GM18499 (cell line): ENCODE measurements at regions not wholly inside any gene's neighbourhood (a gene's known extent, or its start where the extent isn't known, plus 50 kb on each side); places are given as distances from the start of the nearest gene placed in this dataset.
"Not testable (repeated sequence)": the region's sequence is repeated elsewhere in the genome, so short reads cannot be mapped to it uniquely, and the experiment has no call there.

ENCODE experiments used
- ATAC-seq: cut with Tn5 transposase; IDR thresholded peaks from one replicate; pipeline ENCODE4 v1.9.1; 2021; ENCODE audit warnings: moderate number of reproducible peaks; ENCODE audit not compliant: insufficient read depth, unreplicated experiment

DNA sequence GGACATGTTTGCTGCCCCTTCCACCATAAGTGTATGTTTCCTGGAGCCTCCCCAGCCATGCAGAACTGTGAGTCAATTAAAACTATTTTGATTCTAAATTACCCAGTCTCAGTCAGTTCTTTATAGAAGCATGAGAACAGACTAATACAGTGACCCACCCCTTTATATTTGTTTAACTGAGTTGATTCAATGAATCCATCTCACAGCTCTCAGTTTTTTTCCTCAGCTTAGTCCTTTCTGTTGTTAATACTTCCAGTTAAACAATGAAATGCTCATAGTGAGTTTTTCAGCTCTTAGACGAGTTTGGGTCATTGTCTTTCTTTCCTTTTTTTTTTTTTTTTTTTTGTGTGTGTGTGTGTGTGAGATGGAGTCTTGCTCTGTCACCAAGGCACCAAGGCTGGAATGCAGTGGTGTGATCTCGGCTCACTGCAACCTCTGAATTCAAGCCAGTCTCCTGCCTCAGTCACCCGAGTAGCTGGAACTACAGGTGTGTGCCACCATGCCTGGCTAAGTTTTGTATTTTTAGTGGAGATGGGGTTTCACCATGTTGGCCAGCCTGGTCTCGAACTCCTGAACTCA is 627.4 kb downstream of the SPATA31A7 start:
- not testable (repeated sequence) for ATAC-seq

- not testable (repeated sequence) for ATAC-seq
Observed at GRCh38 chr9:61853624-61854259, 663.9 kb downstream of the SPATA31A7 start.

GRCh38 chr9:61854260-61854640 is 664.4 kb downstream of the SPATA31A7 start:
- ATAC-seq = not testable (repeated sequence)

DNA sequence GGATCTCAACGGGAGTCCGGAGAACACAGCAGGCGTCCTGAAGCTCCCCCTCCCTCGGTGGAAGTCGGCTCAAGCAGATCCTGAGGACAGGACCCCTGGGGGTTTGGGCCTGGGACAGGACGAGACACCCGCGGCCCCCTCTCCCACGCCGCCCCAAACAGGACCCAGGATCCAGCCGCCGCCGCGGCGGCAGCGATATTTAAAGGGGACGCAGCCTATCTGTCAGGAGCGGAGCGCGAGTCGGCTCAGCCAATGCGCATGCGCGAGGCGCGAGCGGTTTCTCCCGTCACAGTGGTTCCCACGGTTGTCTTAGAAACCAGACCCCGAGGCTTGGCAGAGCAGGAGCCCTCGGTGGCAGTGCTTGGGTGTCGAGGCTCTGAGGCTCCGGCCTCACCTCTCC is 666.4 kb downstream of the SPATA31A7 start:
- ATAC-seq = not testable (repeated sequence)

GRCh38 chr9:61856858-61857453 is 667.1 kb downstream of the SPATA31A7 start:
- ATAC-seq = not testable (repeated sequence)

DNA sequence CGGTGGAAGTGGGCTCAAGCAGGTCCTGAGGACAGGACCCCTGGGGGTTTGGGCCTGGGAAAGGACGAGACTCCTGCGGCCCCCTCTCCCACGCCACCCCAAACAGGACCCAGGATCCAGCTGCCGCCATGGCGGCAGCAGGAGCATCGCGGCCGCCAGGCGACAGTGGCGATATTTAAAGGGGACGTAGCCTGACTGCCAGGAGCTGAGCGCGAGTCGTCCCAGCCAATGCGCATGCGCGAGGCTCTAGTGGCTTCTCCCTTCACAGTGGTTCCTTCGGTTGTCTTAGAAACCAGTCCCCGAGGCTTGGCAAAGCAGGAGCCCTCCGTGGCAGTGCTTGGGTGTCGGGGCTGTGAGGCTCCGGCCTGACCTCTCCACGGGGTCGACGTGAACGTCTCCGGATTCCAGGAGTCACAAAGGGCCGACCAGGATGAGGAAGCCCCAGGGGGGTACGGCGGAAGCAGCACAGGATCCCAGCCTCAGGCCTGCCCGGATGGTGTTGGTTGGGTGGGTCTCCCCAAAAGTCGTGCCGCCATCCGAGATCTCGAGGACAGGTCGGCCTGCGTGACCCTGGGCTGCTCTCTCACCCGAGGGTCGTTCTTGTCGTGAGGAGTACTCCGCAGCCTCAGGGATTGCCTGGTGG is 668.0 kb downstream of the SPATA31A7 start:
- ATAC-seq = peak; percentile 71

DNA sequence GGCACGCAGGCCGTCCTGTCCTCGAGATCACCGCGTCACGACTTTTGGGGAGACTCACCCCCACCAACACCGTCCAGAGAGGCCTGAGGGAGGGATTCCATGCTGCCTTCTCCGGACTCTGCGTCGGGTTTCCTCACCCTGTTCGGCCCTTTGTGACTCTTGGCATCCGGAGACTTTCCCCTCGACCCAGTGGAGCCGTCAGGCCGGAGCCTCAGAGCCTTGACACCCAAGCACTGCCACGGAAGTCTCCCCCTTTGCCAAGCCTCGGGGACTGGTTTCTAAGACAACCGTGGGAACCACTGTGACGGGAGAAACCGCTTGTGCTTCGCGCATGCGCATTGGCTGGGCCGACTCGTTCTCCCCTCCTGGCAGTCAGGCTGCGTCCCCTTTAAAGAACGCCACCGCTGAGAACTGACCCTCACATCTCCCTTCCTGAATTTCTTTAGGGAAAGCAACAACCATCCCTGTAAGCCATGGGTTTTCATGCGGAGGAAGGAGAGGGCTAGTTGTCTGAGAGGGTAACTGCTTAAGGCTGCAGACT is 672.7 kb downstream of the SPATA31A7 start:
- not testable (repeated sequence) for ATAC-seq

- not testable (repeated sequence) for ATAC-seq
Observed at GRCh38 chr9:61864463-61864862, 674.6 kb downstream of the SPATA31A7 start.

DNA sequence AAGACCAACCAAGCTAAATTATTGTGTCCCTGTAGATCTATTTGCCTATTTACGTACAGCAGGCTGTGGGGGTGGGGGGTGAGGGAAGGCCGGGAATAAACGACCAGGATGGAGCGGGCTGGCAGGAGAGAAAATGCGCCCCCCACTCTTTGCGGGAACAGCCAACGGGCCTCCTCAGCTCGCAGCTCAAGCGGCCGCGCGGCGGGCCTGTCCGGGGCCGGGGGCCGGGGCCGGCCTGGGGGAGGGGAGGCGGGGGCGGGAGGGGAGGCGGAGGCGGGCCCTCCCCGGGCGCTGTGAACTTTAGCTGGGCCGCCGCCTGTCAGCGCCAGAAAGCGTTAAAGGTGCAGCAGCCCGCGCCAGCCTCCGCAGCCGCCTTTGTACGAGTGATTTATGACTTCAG is 679.1 kb downstream of the SPATA31A7 start:
- ATAC-seq = not testable (repeated sequence)

GRCh38 chr9:61872329-61872728 is 682.5 kb downstream of the SPATA31A7 start:
- ATAC-seq = not testable (repeated sequence)
